Caco-2 (cell line): ENCODE measurements at regions not wholly inside any gene's neighbourhood (a gene's known extent, or its start where the extent isn't known, plus 50 kb on each side); places are given as distances from the start of the nearest gene placed in this dataset.

ENCODE experiments used
- BruUV-seq: library from RNA; stranded (reverse); fragments of 400-500 nt; replicated peaks from 2 replicates; lab custom pipeline; 2021; lab: Mats Ljungman, UMichigan
- CTCF ChIA-PET: fragments of 300-600 bp; sonication (Branson Sonifier 250); formaldehyde crosslinking; loops from one replicate; lab custom pipeline; 2022; ENCODE audit warnings: antibody characterized with exemption; lab: Charles Lee
- POLR2A ChIA-PET: fragments of 300-600 bp; sonication (Branson Sonifier 250); formaldehyde crosslinking; loops from one replicate; lab custom pipeline; 2022; ENCODE audit warnings: antibody characterized with exemption; lab: Charles Lee
- DNase-seq, 2 experiments: peaks; one replicate each; pipeline versions ENCODE4 v3.0.0 to v3.0.0-alpha.2; 2020 to 2022
- H3K27me3 ChIP-seq: replicated peaks from 2 replicates; pipeline ENCODE4 v1.6.0; 2011; ENCODE audit warnings: low read length; ENCODE audit not compliant: control insufficient read depth, insufficient read depth
- H3K36me3 ChIP-seq: 2 replicates; pipeline ENCODE4 v1.5.1; 2011; ENCODE audit warnings: low read length; ENCODE audit not compliant: control insufficient read depth, insufficient read depth
- H3K4me1 ChIP-seq: fragments of 250-450 bp; sonication (Bioruptor Pico); 2 replicates; pipeline ENCODE4 v1.5.1; 2020; ENCODE audit warnings: mild to moderate bottlenecking
- H3K4me3 ChIP-seq: 2 replicates; pipeline ENCODE4 v1.5.1; 2011; ENCODE audit warnings: low read depth, mild to moderate bottlenecking, control low read depth, low read length
- H3K9me3 ChIP-seq: fragments of 250-450 bp; sonication (Bioruptor Pico); 2 replicates; pipeline ENCODE4 v1.5.1; 2020; ENCODE audit warnings: mild to moderate bottlenecking, moderate library complexity
- H3K27ac Mint-ChIP-seq: one replicate; pipeline ENCODE4 v1.8.0; 2022; ENCODE audit warnings: mixed read lengths; ENCODE audit not compliant: unreplicated experiment
- H3K27me3 Mint-ChIP-seq: one replicate; pipeline ENCODE4 v1.8.0; 2022; ENCODE audit warnings: mixed read lengths; ENCODE audit not compliant: insufficient read depth, unreplicated experiment
- H3K36me3 Mint-ChIP-seq: one replicate; pipeline ENCODE4 v1.8.0; 2022; ENCODE audit warnings: mild to moderate bottlenecking, mixed read lengths; ENCODE audit not compliant: insufficient read depth, unreplicated experiment
- H3K4me1 Mint-ChIP-seq: one replicate; pipeline ENCODE4 v1.8.0; 2022; ENCODE audit warnings: low read depth, mixed read lengths; ENCODE audit not compliant: unreplicated experiment
- H3K4me3 Mint-ChIP-seq: one replicate; pipeline ENCODE4 v1.8.0; 2022; ENCODE audit warnings: mild to moderate bottlenecking, moderate library complexity, mixed read lengths; ENCODE audit not compliant: unreplicated experiment
- H3K9me3 Mint-ChIP-seq: one replicate; pipeline ENCODE4 v1.8.0; 2022; ENCODE audit warnings: mixed read lengths; ENCODE audit not compliant: unreplicated experiment
- CTCF ChIP-seq, 2 experiments: fragments of 200-600 bp in 1 of 2; IDR thresholded peaks; 1 replicate in 1 of 2; 2 replicates in 1 of 2; pipeline versions ENCODE4 v1.5.1 to v1.8.0; 2011 to 2022; ENCODE audit warnings: antibody characterized with exemption in 1 of 2, control low read depth in 1 of 2, inconsistent platforms in 1 of 2, low read depth in 1 of 2, low read length in 1 of 2, mild to moderate bottlenecking in 1 of 2, moderate library complexity in 1 of 2; ENCODE audit not compliant: insufficient read depth in 1 of 2, severe bottlenecking in 1 of 2, unreplicated experiment in 1 of 2
- intact Hi-C: fragments of 100-400 bp; cut with micrococcal nuclease; formaldehyde crosslinking; loops from one replicate; pipeline ENCODE4 v1.10.0; 2022; ENCODE audit not compliant: unreplicated experiment

- intact Hi-C loops: no loop called here
- Mint-ChIP-seq H3K27ac (no peak overlapping the region), H3K36me3 (no peaks in the 10 kb centered on the region), H3K9me3 (peaks cover 10% of the 10 kb centered on the region), H3K4me1 (no peaks in the 10 kb centered on the region), H3K27me3 (no peaks in the 10 kb centered on the region), H3K4me3 (no peak overlapping the region)
- Histone ChIP-seq H3K4me3 (no peak overlapping the region), H3K4me1 (no peaks in the 10 kb centered on the region), H3K27me3 (no peaks in the 10 kb centered on the region), H3K36me3 (no peaks in the 10 kb centered on the region), H3K9me3 (no peaks in the 10 kb centered on the region)
- ChIA-PET POLR2A (no interaction called here), CTCF (no interaction called here)
- TF ChIP-seq CTCF (IDR thresholded peaks at IDR 0.05; ENCODE audit: insufficient read depth in 1 of 2, low read depth in 1 of 2, low read length in 1 of 2, severe bottlenecking in 1 of 2, unreplicated experiment in 1 of 2): no peak
- BruUV-seq: no TSS peak
- no peak for DNase-seq
Observed at GRCh38 chr2:67216881-67217280, 180.3 kb upstream of the ETAA1 start.

- Histone ChIP-seq H3K27me3 (no peaks in the 10 kb centered on the region), H3K4me1 (no peaks in the 10 kb centered on the region), H3K4me3 (no peak overlapping the region), H3K36me3 (no peaks in the 10 kb centered on the region), H3K9me3 (no peaks in the 10 kb centered on the region)
- intact Hi-C loops: no loop called here
- no peaks in the 10 kb centered on the region for H3K27me3 Mint-ChIP-seq
- H3K36me3 Mint-ChIP-seq: no peaks in the 10 kb centered on the region
- H3K27ac Mint-ChIP-seq: no peak overlapping the region
- CTCF ChIA-PET: no interaction called here
- no peak for DNase-seq
- peaks cover 10% of the 10 kb centered on the region for H3K9me3 Mint-ChIP-seq
- TF ChIP-seq CTCF (IDR thresholded peaks at IDR 0.05; ENCODE audit: insufficient read depth in 1 of 2, low read depth in 1 of 2, low read length in 1 of 2, severe bottlenecking in 1 of 2, unreplicated experiment in 1 of 2): no peak
- BruUV-seq: no TSS peak
- POLR2A ChIA-PET: no interaction called here
- no peak overlapping the region for H3K4me3 Mint-ChIP-seq
- H3K4me1 Mint-ChIP-seq: no peaks in the 10 kb centered on the region
Observed at GRCh38 chr2:67217398-67217797, 179.7 kb upstream of the ETAA1 start.

GRCh38 chr2:67218056-67218455 is 179.1 kb upstream of the ETAA1 start:
- no peak overlapping the region for H3K4me3 ChIP-seq
- intact Hi-C loops: no loop called here
- Mint-ChIP-seq H3K27me3 (no peaks in the 10 kb centered on the region), H3K27ac (no peak overlapping the region), H3K4me3 (no peak overlapping the region), H3K36me3 (no peaks in the 10 kb centered on the region), H3K9me3 (peaks cover 10% of the 10 kb centered on the region), H3K4me1 (no peaks in the 10 kb centered on the region)
- no peaks in the 10 kb centered on the region for H3K9me3 ChIP-seq
- H3K27me3 ChIP-seq: no peaks in the 10 kb centered on the region
- DNase-seq: no peak
- CTCF ChIA-PET: no interaction called here
- TF ChIP-seq CTCF (IDR thresholded peaks at IDR 0.05; ENCODE audit: insufficient read depth in 1 of 2, low read depth in 1 of 2, low read length in 1 of 2, severe bottlenecking in 1 of 2, unreplicated experiment in 1 of 2): no peak
- no peaks in the 10 kb centered on the region for H3K4me1 ChIP-seq
- no peaks in the 10 kb centered on the region for H3K36me3 ChIP-seq
- no TSS peak for BruUV-seq
- POLR2A ChIA-PET: no interaction called here
